Endothelial cell of umbilical vein (primary cell): ENCODE measurements at regions not wholly inside any gene's neighbourhood (a gene's known extent, or its start where the extent isn't known, plus 50 kb on each side); places are given as distances from the start of the nearest gene placed in this dataset.

ENCODE experiments used
- CTCF ChIP-seq, 2 donors: IDR thresholded peaks; 1 replicate in 1 of 2; 2 replicates in 1 of 2; pipeline ENCODE4 v1.5.1; 2011; ENCODE audit warnings: low read length in 2 of 2, mild to moderate bottlenecking in 2 of 2, moderate library complexity in 2 of 2, control low read depth in 1 of 2, inconsistent platforms in 1 of 2, low read depth in 1 of 2; ENCODE audit not compliant: insufficient read depth in 1 of 2; ENCODE audit errors: extremely low read depth in 1 of 2
- EZH2 ChIP-seq: IDR thresholded peaks from 2 replicates; pipeline ENCODE4 v1.6.1; 2012; ENCODE audit warnings: borderline replicate concordance, low read depth, mild to moderate bottlenecking, moderate library complexity, low read length, inconsistent platforms; ENCODE audit not compliant: severe bottlenecking
- JUN ChIP-seq: IDR thresholded peaks from 2 replicates; pipeline ENCODE4 v1.6.1; 2011; ENCODE audit warnings: borderline replicate concordance, low read depth; ENCODE audit not compliant: insufficient read length, insufficient read depth
- MAX ChIP-seq: IDR thresholded peaks from 2 replicates; pipeline ENCODE4 v1.6.1; 2011; ENCODE audit not compliant: insufficient read depth, insufficient read length
- POLR2A ChIP-seq: IDR thresholded peaks from 2 replicates; pipeline ENCODE4 v1.6.1; 2012; ENCODE audit warnings: low read depth, mild to moderate bottlenecking, control low read depth, low read length
- POLR2AphosphoS5 ChIP-seq: IDR thresholded peaks from 2 replicates; pipeline ENCODE4 v1.6.1; 2012; ENCODE audit warnings: low read depth, mild to moderate bottlenecking, control low read depth, low read length, moderate library complexity; ENCODE audit not compliant: insufficient read depth

GRCh38 chr9:113737517-113738271, 138.4 kb upstream of the ZNF618 start:
- peak; percentile 72 to 78 for TF ChIP-seq CTCF (IDR thresholded peaks at IDR 0.05; ENCODE audit: extremely low read depth in 1 of 2, insufficient read depth in 1 of 2, low read depth in 1 of 2, low read length in 2 of 2)
- no peak for TF ChIP-seq JUN
- no peak for TF ChIP-seq MAX
- TF ChIP-seq POLR2A, result no peak
- TF ChIP-seq POLR2AphosphoS5, result no peak
- TF ChIP-seq EZH2, result no peak
